ENCODE measurements at regions not wholly inside any gene's neighbourhood (a gene's known extent, or its start where the extent isn't known, plus 50 kb on each side); places are given as distances from the start of the nearest gene placed in this dataset.

DNA sequence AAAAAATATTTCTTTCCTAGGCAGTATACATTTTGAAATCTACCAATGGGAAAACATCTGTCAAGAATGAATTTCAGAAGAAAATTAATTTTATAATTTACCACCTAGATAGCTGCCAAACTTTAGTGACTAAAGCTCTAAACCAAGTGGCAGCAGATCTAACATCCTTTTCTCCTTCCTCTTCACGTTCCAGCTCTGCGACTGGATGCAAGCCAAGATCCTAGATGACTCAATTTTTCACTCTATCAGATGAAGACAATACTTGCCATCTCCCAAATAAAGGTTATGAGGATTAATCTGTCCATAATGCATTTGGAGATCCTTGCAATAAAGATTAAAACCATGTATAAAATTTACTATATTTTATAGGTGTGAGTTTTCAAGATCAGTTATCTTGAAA is 66.7 kb upstream of the MIR17HG start (continued):
- TF ChIP-seq REST (IDR thresholded peaks at IDR 0.05; ENCODE audit: unreplicated experiment) (no peak), STAT1 (IDR thresholded peaks at IDR 0.05; ENCODE audit: unreplicated experiment) (no peak), ETS1 (IDR thresholded peaks at IDR 0.05) (no peak), ZNF331 (CRISPR knock-in tag; IDR thresholded peaks at IDR 0.05; ENCODE audit: low read depth) (no peak)
- TF ChIP-seq, protein P1, sequence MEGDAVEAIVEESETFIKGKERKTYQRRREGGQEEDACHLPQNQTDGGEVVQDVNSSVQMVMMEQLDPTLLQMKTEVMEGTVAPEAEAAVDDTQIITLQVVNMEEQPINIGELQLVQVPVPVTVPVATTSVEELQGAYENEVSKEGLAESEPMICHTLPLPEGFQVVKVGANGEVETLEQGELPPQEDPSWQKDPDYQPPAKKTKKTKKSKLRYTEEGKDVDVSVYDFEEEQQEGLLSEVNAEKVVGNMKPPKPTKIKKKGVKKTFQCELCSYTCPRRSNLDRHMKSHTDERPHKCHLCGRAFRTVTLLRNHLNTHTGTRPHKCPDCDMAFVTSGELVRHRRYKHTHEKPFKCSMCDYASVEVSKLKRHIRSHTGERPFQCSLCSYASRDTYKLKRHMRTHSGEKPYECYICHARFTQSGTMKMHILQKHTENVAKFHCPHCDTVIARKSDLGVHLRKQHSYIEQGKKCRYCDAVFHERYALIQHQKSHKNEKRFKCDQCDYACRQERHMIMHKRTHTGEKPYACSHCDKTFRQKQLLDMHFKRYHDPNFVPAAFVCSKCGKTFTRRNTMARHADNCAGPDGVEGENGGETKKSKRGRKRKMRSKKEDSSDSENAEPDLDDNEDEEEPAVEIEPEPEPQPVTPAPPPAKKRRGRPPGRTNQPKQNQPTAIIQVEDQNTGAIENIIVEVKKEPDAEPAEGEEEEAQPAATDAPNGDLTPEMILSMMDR (conservative IDR thresholded peaks at IDR 0.05; ENCODE audit: low read depth in 2 of 2) = no peak

GRCh38 chr13:91284335-91284734 is 63.2 kb upstream of the MIR17HG start:
- H3K27ac Mint-ChIP-seq = no peak overlapping the region
- no peaks in the 10 kb centered on the region for H3K36me3 Mint-ChIP-seq (ENCODE audit: low read depth)
- no peaks in the 10 kb centered on the region for H3K4me1 Mint-ChIP-seq
- DNase-seq (ENCODE audit: low spot score) = no peak
- no peak overlapping the region for H2AFZ ChIP-seq
- no peaks in the 10 kb centered on the region for H3K79me2 ChIP-seq (replicated peaks; ENCODE audit: insufficient read depth)
- H3K9me2 ChIP-seq (ENCODE audit: insufficient read depth) = no peaks in the 10 kb centered on the region
- H3K4me3 Mint-ChIP-seq = no peak overlapping the region
- H3K36me3 ChIP-seq (ENCODE audit: insufficient read depth) = no peaks in the 10 kb centered on the region
- no peaks in the 10 kb centered on the region for H3K27me3 Mint-ChIP-seq (ENCODE audit: insufficient read depth, low read depth, poor library complexity)
- H3F3A ChIP-seq (replicated peaks; ENCODE audit: low read depth) = no peaks in the 10 kb centered on the region
- H3K4me2 ChIP-seq = no peak overlapping the region
- TF ChIP-seq, protein P2, sequence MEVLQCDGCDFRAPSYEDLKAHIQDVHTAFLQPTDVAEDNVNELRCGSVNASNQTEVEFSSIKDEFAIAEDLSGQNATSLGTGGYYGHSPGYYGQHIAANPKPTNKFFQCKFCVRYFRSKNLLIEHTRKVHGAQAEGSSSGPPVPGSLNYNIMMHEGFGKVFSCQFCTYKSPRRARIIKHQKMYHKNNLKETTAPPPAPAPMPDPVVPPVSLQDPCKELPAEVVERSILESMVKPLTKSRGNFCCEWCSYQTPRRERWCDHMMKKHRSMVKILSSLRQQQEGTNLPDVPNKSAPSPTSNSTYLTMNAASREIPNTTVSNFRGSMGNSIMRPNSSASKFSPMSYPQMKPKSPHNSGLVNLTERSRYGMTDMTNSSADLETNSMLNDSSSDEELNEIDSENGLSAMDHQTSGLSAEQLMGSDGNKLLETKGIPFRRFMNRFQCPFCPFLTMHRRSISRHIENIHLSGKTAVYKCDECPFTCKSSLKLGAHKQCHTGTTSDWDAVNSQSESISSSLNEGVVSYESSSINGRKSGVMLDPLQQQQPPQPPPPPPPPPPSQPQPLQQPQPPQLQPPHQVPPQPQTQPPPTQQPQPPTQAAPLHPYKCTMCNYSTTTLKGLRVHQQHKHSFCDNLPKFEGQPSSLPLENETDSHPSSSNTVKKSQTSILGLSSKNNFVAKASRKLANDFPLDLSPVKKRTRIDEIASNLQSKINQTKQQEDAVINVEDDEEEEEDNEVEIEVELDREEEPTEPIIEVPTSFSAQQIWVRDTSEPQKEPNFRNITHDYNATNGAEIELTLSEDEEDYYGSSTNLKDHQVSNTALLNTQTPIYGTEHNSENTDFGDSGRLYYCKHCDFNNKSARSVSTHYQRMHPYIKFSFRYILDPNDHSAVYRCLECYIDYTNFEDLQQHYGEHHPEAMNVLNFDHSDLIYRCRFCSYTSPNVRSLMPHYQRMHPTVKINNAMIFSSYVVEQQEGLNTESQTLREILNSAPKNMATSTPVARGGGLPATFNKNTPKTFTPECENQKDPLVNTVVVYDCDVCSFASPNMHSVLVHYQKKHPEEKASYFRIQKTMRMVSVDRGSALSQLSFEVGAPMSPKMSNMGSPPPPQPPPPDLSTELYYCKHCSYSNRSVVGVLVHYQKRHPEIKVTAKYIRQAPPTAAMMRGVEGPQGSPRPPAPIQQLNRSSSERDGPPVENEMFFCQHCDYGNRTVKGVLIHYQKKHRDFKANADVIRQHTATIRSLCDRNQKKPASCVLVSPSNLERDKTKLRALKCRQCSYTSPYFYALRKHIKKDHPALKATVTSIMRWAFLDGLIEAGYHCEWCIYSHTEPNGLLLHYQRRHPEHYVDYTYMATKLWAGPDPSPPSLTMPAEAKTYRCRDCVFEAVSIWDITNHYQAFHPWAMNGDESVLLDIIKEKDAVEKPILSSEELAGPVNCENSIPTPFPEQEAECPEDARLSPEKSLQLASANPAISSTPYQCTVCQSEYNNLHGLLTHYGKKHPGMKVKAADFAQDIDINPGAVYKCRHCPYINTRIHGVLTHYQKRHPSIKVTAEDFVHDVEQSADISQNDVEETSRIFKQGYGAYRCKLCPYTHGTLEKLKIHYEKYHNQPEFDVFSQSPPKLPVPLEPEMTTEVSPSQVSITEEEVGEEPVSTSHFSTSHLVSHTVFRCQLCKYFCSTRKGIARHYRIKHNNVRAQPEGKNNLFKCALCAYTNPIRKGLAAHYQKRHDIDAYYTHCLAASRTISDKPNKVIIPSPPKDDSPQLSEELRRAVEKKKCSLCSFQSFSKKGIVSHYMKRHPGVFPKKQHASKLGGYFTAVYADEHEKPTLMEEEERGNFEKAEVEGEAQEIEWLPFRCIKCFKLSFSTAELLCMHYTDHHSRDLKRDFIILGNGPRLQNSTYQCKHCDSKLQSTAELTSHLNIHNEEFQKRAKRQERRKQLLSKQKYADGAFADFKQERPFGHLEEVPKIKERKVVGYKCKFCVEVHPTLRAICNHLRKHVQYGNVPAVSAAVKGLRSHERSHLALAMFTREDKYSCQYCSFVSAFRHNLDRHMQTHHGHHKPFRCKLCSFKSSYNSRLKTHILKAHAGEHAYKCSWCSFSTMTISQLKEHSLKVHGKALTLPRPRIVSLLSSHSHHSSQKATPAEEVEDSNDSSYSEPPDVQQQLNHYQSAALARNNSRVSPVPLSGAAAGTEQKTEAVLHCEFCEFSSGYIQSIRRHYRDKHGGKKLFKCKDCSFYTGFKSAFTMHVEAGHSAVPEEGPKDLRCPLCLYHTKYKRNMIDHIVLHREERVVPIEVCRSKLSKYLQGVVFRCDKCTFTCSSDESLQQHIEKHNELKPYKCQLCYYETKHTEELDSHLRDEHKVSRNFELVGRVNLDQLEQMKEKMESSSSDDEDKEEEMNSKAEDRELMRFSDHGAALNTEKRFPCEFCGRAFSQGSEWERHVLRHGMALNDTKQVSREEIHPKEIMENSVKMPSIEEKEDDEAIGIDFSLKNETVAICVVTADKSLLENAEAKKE (CRISPR knock-in tag; IDR thresholded peaks at IDR 0.05) = no peak
- no peak for TF ChIP-seq ETS1 (IDR thresholded peaks at IDR 0.05)
- no peaks in the 10 kb centered on the region for H3K27me3 ChIP-seq (ENCODE audit: insufficient read depth)
- peaks cover 4% of the 10 kb centered on the region; the same call in 1 of the 3 replicates for H3K9me3 Mint-ChIP-seq
- no peak for ATAC-seq
- H3K4me3 ChIP-seq = no peak overlapping the region
- no peaks in the 10 kb centered on the region for H4K20me1 ChIP-seq (replicated peaks; ENCODE audit: insufficient read depth)
- H3K27ac ChIP-seq (ENCODE audit: low read depth) = no peak overlapping the region
- no peaks in the 10 kb centered on the region for H3K4me1 ChIP-seq (ENCODE audit: insufficient read depth)

Data from GM23338 (cell line).